OCI-LY7 (cell line): ENCODE measurements at regions not wholly inside any gene's neighbourhood (a gene's known extent, or its start where the extent isn't known, plus 50 kb on each side); places are given as distances from the start of the nearest gene placed in this dataset.

Experiments used
- EZH2phosphoT487 ChIP-seq: fragments of 200-600 bp; sonication (generic); IDR thresholded peaks from 2 replicates; pipeline ENCODE4 v1.6.1; 2018; ENCODE audit warnings: low read depth, borderline replicate concordance, mild to moderate bottlenecking, mixed run types, antibody characterized with exemption, low read length, moderate library complexity, mixed read lengths
- TF ChIP-seq, protein P1 (sequence below): fragments of 200-600 bp; sonication (generic); conservative IDR thresholded peaks from 2 replicates; pipeline ENCODE4 v1.5.1; 2014; ENCODE audit warnings: mild to moderate bottlenecking, antibody characterized with exemption, low read length, moderate library complexity, mixed read lengths

DNA sequence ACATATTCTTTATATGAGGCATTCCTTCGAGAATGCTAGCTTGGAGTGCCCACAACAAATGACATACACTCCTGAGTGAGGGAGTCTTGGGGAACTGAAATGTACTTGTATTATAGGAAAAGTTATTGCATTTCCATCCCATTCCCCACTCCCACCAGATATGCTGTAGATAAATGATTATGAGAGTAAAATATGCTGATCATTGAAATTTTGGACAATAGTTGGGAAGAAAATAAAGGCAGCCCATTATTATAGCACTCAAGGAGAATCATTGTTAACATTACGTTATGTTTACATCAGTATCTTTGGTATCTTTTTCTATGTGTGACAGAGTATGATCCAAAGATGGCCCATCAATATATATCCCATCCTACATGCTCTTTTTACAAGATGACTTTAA lies 194.4 kb downstream of the GATA3 start:
- TF ChIP-seq, protein P1, sequence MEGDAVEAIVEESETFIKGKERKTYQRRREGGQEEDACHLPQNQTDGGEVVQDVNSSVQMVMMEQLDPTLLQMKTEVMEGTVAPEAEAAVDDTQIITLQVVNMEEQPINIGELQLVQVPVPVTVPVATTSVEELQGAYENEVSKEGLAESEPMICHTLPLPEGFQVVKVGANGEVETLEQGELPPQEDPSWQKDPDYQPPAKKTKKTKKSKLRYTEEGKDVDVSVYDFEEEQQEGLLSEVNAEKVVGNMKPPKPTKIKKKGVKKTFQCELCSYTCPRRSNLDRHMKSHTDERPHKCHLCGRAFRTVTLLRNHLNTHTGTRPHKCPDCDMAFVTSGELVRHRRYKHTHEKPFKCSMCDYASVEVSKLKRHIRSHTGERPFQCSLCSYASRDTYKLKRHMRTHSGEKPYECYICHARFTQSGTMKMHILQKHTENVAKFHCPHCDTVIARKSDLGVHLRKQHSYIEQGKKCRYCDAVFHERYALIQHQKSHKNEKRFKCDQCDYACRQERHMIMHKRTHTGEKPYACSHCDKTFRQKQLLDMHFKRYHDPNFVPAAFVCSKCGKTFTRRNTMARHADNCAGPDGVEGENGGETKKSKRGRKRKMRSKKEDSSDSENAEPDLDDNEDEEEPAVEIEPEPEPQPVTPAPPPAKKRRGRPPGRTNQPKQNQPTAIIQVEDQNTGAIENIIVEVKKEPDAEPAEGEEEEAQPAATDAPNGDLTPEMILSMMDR = no peak
- TF ChIP-seq EZH2phosphoT487 = no peak
